ENCODE measurements at regions not wholly inside any gene's neighbourhood (a gene's known extent, or its start where the extent isn't known, plus 50 kb on each side); places are given as distances from the start of the nearest gene placed in this dataset.

DNA sequence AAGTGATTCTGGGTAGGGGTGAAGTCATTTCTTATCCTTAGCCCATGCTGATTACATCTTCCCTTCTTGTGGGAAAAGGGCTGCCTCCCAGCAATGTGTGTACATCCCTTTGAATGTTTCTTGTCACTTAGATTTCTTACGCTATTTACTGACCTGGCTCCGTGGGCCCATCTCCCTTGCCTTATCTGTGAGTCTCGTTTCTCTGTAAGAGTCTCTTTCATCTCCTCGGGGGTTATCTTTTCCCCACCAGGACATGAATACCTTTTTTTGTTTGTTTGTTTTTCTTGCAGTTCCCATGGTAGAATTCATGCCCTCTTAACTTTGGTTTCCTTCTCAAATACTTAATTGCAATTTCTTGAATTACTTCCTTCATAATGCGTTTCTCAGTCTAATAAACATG, 107.7 kb downstream of the BAMBI start:
- DNase-seq (ENCODE audit: low spot score) = no peak
- TF ChIP-seq, protein P1, sequence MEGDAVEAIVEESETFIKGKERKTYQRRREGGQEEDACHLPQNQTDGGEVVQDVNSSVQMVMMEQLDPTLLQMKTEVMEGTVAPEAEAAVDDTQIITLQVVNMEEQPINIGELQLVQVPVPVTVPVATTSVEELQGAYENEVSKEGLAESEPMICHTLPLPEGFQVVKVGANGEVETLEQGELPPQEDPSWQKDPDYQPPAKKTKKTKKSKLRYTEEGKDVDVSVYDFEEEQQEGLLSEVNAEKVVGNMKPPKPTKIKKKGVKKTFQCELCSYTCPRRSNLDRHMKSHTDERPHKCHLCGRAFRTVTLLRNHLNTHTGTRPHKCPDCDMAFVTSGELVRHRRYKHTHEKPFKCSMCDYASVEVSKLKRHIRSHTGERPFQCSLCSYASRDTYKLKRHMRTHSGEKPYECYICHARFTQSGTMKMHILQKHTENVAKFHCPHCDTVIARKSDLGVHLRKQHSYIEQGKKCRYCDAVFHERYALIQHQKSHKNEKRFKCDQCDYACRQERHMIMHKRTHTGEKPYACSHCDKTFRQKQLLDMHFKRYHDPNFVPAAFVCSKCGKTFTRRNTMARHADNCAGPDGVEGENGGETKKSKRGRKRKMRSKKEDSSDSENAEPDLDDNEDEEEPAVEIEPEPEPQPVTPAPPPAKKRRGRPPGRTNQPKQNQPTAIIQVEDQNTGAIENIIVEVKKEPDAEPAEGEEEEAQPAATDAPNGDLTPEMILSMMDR (IDR thresholded peaks at IDR 0.05; ENCODE audit: extremely low read depth, missing control alignments) = no peak

DNA sequence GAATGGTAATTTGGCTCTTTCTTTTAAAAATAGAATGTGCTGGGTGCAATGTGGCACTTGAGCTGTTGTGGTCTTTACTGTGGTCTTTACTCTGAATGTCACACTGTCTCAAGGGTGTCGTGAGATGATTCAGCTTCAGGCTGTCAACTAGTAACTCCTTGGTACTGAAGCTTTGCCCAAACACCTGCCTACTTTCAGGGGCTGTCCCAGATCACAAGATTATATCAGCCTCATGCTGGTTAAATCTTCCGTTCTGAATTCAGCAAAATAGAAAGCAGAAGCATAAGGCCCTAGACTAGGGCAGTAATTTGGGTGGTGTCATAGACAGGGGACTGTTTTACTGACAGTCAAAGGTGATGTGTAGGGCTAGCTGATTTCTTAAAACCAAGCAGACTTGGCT, 110.9 kb downstream of the BAMBI start:
- no peak for DNase-seq (ENCODE audit: low spot score)
- TF ChIP-seq, protein P1 (IDR thresholded peaks at IDR 0.05; ENCODE audit: extremely low read depth, missing control alignments) = no peak

- no peak for DNase-seq (ENCODE audit: low spot score)
- TF ChIP-seq, protein P1 (IDR thresholded peaks at IDR 0.05; ENCODE audit: extremely low read depth, missing control alignments) = no peak
Measured at GRCh38 chr10:28788762-28789161, 111.4 kb downstream of the BAMBI start.

GRCh38 chr10:28790146-28790545, 112.8 kb downstream of the BAMBI start:
- TF ChIP-seq, protein P1 (IDR thresholded peaks at IDR 0.05; ENCODE audit: extremely low read depth, missing control alignments) = no peak

GRCh38 chr10:28793482-28793881, 116.2 kb downstream of the BAMBI start:
- no peak for DNase-seq (ENCODE audit: low spot score)

More at GRCh38 chr10:28790146-28790545, 112.8 kb downstream of the BAMBI start:
- DNase-seq (ENCODE audit: low spot score) = no peak

GRCh38 chr10:28794986-28795385, 117.7 kb downstream of the BAMBI start:
- TF ChIP-seq, protein P1 (IDR thresholded peaks at IDR 0.05; ENCODE audit: extremely low read depth, missing control alignments) = no peak
- no peak for DNase-seq (ENCODE audit: low spot score)

More at GRCh38 chr10:28793482-28793881, 116.2 kb downstream of the BAMBI start:
- TF ChIP-seq, protein P1 (IDR thresholded peaks at IDR 0.05; ENCODE audit: extremely low read depth, missing control alignments) = no peak

DNA sequence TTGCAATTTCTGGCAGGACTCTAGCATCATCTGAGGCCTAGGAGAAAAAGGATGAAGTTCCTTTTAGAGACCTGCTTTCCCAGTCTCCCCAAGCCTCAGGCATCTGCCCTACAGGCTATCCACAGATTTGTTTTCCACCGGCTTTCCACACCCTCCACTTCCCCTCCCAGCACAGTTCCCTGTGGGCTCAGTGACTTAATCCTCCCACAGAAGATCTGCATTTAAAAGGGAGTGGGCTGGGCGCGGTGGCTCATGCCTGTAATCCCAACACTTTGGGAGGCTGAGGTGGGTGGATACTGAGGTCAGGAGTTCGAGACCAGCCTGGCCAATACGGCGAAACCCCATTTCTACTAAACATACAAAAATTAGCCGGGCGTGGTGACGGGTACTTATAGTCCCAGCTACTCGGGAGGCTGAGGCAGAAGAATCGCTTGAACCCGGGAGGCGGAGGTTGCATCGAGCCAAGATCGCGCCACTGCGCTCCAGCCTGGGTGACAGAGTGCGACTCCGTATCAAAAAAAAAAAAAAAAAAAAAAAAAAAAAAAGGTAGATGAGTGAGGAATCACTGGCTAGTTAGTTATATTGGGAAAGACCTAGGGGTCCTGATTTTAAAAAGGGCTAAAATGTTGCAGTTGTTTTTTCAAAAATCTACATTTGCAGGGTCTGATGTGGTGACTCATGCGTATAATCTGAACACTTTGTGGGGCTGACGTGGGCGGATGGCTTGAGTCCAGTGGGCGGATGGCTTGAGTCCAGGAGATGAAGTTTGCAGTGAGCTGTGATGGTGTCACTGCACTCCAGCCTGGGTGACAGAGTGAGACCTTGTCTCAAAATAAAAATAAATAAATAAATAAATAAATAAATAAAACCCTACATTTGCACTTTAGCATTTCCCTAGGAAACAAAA, 119.5 kb downstream of the BAMBI start:
- no peak for DNase-seq (ENCODE audit: low spot score)
- TF ChIP-seq, protein P1 (IDR thresholded peaks at IDR 0.05; ENCODE audit: extremely low read depth, missing control alignments) = no peak
